ENCODE measurements at regions not wholly inside any gene's neighbourhood (a gene's known extent, or its start where the extent isn't known, plus 50 kb on each side); places are given as distances from the start of the nearest gene placed in this dataset.

- H3K4me1 ChIP-seq, result no peaks in the 10 kb centered on the region
- H3K27me3 ChIP-seq, result no peaks in the 10 kb centered on the region
- no peak overlapping the region for H3K9ac ChIP-seq
- no peaks in the 10 kb centered on the region for H3K9me3 ChIP-seq
- no peak for TF ChIP-seq Cebpa-rat (IDR thresholded peaks at IDR 0.05)
- no peak overlapping the region for H3K4me2 ChIP-seq
- no peaks in the 10 kb centered on the region for H3K36me3 ChIP-seq
- no peak overlapping the region for H3K27ac ChIP-seq
- H3K4me3 ChIP-seq, result no peak overlapping the region
- no peaks in the 10 kb centered on the region for H4K20me1 ChIP-seq
These were observed 358.2 kb upstream of the TLE4 start for GRCh38 chr9:79213417-79214125.

- no peaks in the 10 kb centered on the region for H3K4me1 ChIP-seq
- H3K9ac ChIP-seq, result no peak overlapping the region
- no peak for TF ChIP-seq Cebpa-rat (IDR thresholded peaks at IDR 0.05)
- H3K4me2 ChIP-seq, result no peak overlapping the region
- H4K20me1 ChIP-seq, result no peaks in the 10 kb centered on the region
- H3K36me3 ChIP-seq, result no peaks in the 10 kb centered on the region
- no peaks in the 10 kb centered on the region for H3K9me3 ChIP-seq
- H3K4me3 ChIP-seq, result no peak overlapping the region
- no peaks in the 10 kb centered on the region for H3K27me3 ChIP-seq
- no peak overlapping the region for H3K27ac ChIP-seq
These were observed 355.9 kb upstream of the TLE4 start for GRCh38 chr9:79215821-79216220.

- H3K4me2 ChIP-seq, result no peak overlapping the region
- no peaks in the 10 kb centered on the region for H3K36me3 ChIP-seq
- no peak overlapping the region for H3K4me3 ChIP-seq
- no peak overlapping the region for H3K27ac ChIP-seq
- no peak overlapping the region for H3K9ac ChIP-seq
- H3K27me3 ChIP-seq, result no peaks in the 10 kb centered on the region
- no peaks in the 10 kb centered on the region for H3K9me3 ChIP-seq
- no peaks in the 10 kb centered on the region for H4K20me1 ChIP-seq
- no peaks in the 10 kb centered on the region for H3K4me1 ChIP-seq
- TF ChIP-seq Cebpa-rat (IDR thresholded peaks at IDR 0.05), result no peak
These were observed 351.5 kb upstream of the TLE4 start for GRCh38 chr9:79220251-79220650.

GRCh38 chr9:79220666-79221065 is 351.1 kb upstream of the TLE4 start:
- Histone ChIP-seq H3K9me3 (no peaks in the 10 kb centered on the region), H3K27ac (no peak overlapping the region), H3K4me2 (no peak overlapping the region), H3K36me3 (no peaks in the 10 kb centered on the region), H4K20me1 (no peaks in the 10 kb centered on the region), H3K9ac (no peak overlapping the region), H3K4me3 (no peak overlapping the region), H3K4me1 (no peaks in the 10 kb centered on the region), H3K27me3 (no peaks in the 10 kb centered on the region)
- TF ChIP-seq Cebpa-rat (IDR thresholded peaks at IDR 0.05), result no peak

GRCh38 chr9:79221084-79221483 is 350.7 kb upstream of the TLE4 start:
- Histone ChIP-seq H3K27ac (no peak overlapping the region), H3K36me3 (no peaks in the 10 kb centered on the region)

GRCh38 chr9:79222483-79222882 is 349.3 kb upstream of the TLE4 start:
- Histone ChIP-seq H3K4me1 (no peaks in the 10 kb centered on the region), H3K27me3 (no peaks in the 10 kb centered on the region), H3K4me3 (no peak overlapping the region), H3K27ac (no peak overlapping the region), H3K36me3 (no peaks in the 10 kb centered on the region), H3K4me2 (no peak overlapping the region), H3K9ac (no peak overlapping the region), H4K20me1 (no peaks in the 10 kb centered on the region), H3K9me3 (no peaks in the 10 kb centered on the region)
- TF ChIP-seq Cebpa-rat (IDR thresholded peaks at IDR 0.05), result no peak

More at GRCh38 chr9:79221084-79221483, 350.7 kb upstream of the TLE4 start:
- H3K4me2 ChIP-seq, result no peak overlapping the region
- no peak for TF ChIP-seq Cebpa-rat (IDR thresholded peaks at IDR 0.05)
- H3K9me3 ChIP-seq, result no peaks in the 10 kb centered on the region
- no peaks in the 10 kb centered on the region for H4K20me1 ChIP-seq
- no peaks in the 10 kb centered on the region for H3K4me1 ChIP-seq
- H3K9ac ChIP-seq, result no peak overlapping the region
- no peak overlapping the region for H3K4me3 ChIP-seq
- H3K27me3 ChIP-seq, result no peaks in the 10 kb centered on the region

GRCh38 chr9:79224672-79225433 is 346.9 kb upstream of the TLE4 start:
- no peak overlapping the region for H3K4me2 ChIP-seq
- no peak overlapping the region for H3K27ac ChIP-seq
- H3K36me3 ChIP-seq, result no peaks in the 10 kb centered on the region
- no peak for TF ChIP-seq Cebpa-rat (IDR thresholded peaks at IDR 0.05)
- H3K9me3 ChIP-seq, result peaks cover 5% of the 10 kb centered on the region; the same call in 1 of the 2 replicates
- no peaks in the 10 kb centered on the region for H4K20me1 ChIP-seq
- H3K27me3 ChIP-seq, result no peaks in the 10 kb centered on the region
- no peak overlapping the region for H3K4me3 ChIP-seq
- H3K4me1 ChIP-seq, result no peaks in the 10 kb centered on the region
- no peak overlapping the region for H3K9ac ChIP-seq

- Histone ChIP-seq H3K9ac (no peak overlapping the region), H3K4me1 (no peaks in the 10 kb centered on the region), H3K4me2 (no peak overlapping the region), H3K9me3 (peaks cover 9% of the 10 kb centered on the region; the same call in 1 of the 2 replicates), H4K20me1 (no peaks in the 10 kb centered on the region), H3K27ac (no peak overlapping the region), H3K27me3 (no peaks in the 10 kb centered on the region), H3K36me3 (no peaks in the 10 kb centered on the region), H3K4me3 (no peak overlapping the region)
- TF ChIP-seq Cebpa-rat (IDR thresholded peaks at IDR 0.05), result no peak
These were observed 338.2 kb upstream of the TLE4 start for GRCh38 chr9:79233542-79233941.

- H3K27me3 ChIP-seq, result no peaks in the 10 kb centered on the region
- no peak overlapping the region for H3K4me3 ChIP-seq
- H3K9me3 ChIP-seq, result 0 out of 2 replicates have a peak, but pooled peaks cover 4% of the 10 kb centered on the region
- no peaks in the 10 kb centered on the region for H3K4me1 ChIP-seq
- TF ChIP-seq Cebpa-rat (IDR thresholded peaks at IDR 0.05), result no peak
- H3K36me3 ChIP-seq, result no peaks in the 10 kb centered on the region
- H3K4me2 ChIP-seq, result no peak overlapping the region
- H4K20me1 ChIP-seq, result no peaks in the 10 kb centered on the region
- H3K27ac ChIP-seq, result no peak overlapping the region
- H3K9ac ChIP-seq, result no peak overlapping the region
These were observed 335.3 kb upstream of the TLE4 start for GRCh38 chr9:79236466-79236865.

GRCh38 chr9:79237861-79238260 is 333.9 kb upstream of the TLE4 start:
- no peaks in the 10 kb centered on the region for H4K20me1 ChIP-seq
- no peak overlapping the region for H3K4me2 ChIP-seq
- H3K36me3 ChIP-seq, result no peaks in the 10 kb centered on the region
- TF ChIP-seq Cebpa-rat (IDR thresholded peaks at IDR 0.05), result no peak
- H3K4me3 ChIP-seq, result no peak overlapping the region
- H3K27ac ChIP-seq, result no peak overlapping the region
- H3K9me3 ChIP-seq, result no peaks in the 10 kb centered on the region
- no peaks in the 10 kb centered on the region for H3K4me1 ChIP-seq
- H3K9ac ChIP-seq, result no peak overlapping the region
- no peaks in the 10 kb centered on the region for H3K27me3 ChIP-seq

Measured in BLaER1 (cell line).